Neural crest cell (in vitro differentiated cells): ENCODE measurements at regions not wholly inside any gene's neighbourhood (a gene's known extent, or its start where the extent isn't known, plus 50 kb on each side); places are given as distances from the start of the nearest gene placed in this dataset.

Experiments used
- DNase-seq: peaks from one replicate; pipeline ENCODE4 v3.0.0; 2021; ENCODE audit warnings: low read depth, mixed read lengths, low spot score
- H3K27ac Mint-ChIP-seq: one replicate; pipeline ENCODE4 v1.8.0; 2021; ENCODE audit warnings: mild to moderate bottlenecking, mixed read lengths; ENCODE audit not compliant: unreplicated experiment
- H3K27me3 Mint-ChIP-seq: 2 replicates; pipeline ENCODE4 v1.8.0; 2021; ENCODE audit warnings: low read depth, mild to moderate bottlenecking, mixed read lengths
- H3K36me3 Mint-ChIP-seq: 2 replicates; pipeline ENCODE4 v1.8.0; 2021; ENCODE audit warnings: low read depth, mild to moderate bottlenecking, mixed read lengths
- H3K4me1 Mint-ChIP-seq: 2 replicates; pipeline ENCODE4 v1.8.0; 2021; ENCODE audit warnings: mixed read lengths
- H3K4me3 Mint-ChIP-seq: one replicate; pipeline ENCODE4 v1.8.0; 2021; ENCODE audit warnings: mild to moderate bottlenecking, mixed read lengths
- H3K9me3 Mint-ChIP-seq: 2 replicates; pipeline ENCODE4 v1.8.0; 2021; ENCODE audit warnings: mixed read lengths
- CTCF ChIP-seq: fragments of 200-600 bp; sonication (generic); conservative IDR thresholded peaks from 2 replicates; pipeline ENCODE4 v1.5.0; 2021; ENCODE audit warnings: antibody characterized with exemption, mild to moderate bottlenecking

GRCh38 chr4:73929278-73929677 is 52.5 kb downstream of the PF4 start:
- TF ChIP-seq CTCF = no peak
- H3K4me3 Mint-ChIP-seq = no peak overlapping the region
- peaks cover 3% of the 10 kb centered on the region for H3K9me3 Mint-ChIP-seq
- H3K27me3 Mint-ChIP-seq = no peaks in the 10 kb centered on the region
- no peaks in the 10 kb centered on the region for H3K36me3 Mint-ChIP-seq
- DNase-seq = no peak
- H3K27ac Mint-ChIP-seq = no peak overlapping the region
- H3K4me1 Mint-ChIP-seq = no peaks in the 10 kb centered on the region

GRCh38 chr4:73923631-73923937 is 54.4 kb downstream of the CXCL1 start:
- Mint-ChIP-seq H3K9me3 (no peaks in the 10 kb centered on the region), H3K27me3 (no peaks in the 10 kb centered on the region), H3K4me1 (no peaks in the 10 kb centered on the region), H3K27ac (no peak overlapping the region), H3K4me3 (no peak overlapping the region), H3K36me3 (no peaks in the 10 kb centered on the region)
- DNase-seq = no peak
- no peak for TF ChIP-seq CTCF

GRCh38 chr4:73922766-73923630 is 53.8 kb downstream of the CXCL1 start:
- no peaks in the 10 kb centered on the region for H3K9me3 Mint-ChIP-seq
- H3K4me3 Mint-ChIP-seq = no peak overlapping the region
- H3K36me3 Mint-ChIP-seq = no peaks in the 10 kb centered on the region
- no peak for DNase-seq
- H3K4me1 Mint-ChIP-seq = no peaks in the 10 kb centered on the region
- no peaks in the 10 kb centered on the region for H3K27me3 Mint-ChIP-seq
- peak; percentile 31 for TF ChIP-seq CTCF
- H3K27ac Mint-ChIP-seq = no peak overlapping the region

GRCh38 chr4:73922317-73922716 is 53.1 kb downstream of the CXCL1 start:
- no peaks in the 10 kb centered on the region for H3K36me3 Mint-ChIP-seq
- no peak overlapping the region for H3K27ac Mint-ChIP-seq
- H3K4me1 Mint-ChIP-seq = no peaks in the 10 kb centered on the region
- no peaks in the 10 kb centered on the region for H3K27me3 Mint-ChIP-seq
- TF ChIP-seq CTCF = no peak
- no peak overlapping the region for H3K4me3 Mint-ChIP-seq
- DNase-seq = no peak
- no peaks in the 10 kb centered on the region for H3K9me3 Mint-ChIP-seq
